ENCODE measurements at regions not wholly inside any gene's neighbourhood (a gene's known extent, or its start where the extent isn't known, plus 50 kb on each side); places are given as distances from the start of the nearest gene placed in this dataset.

DNA sequence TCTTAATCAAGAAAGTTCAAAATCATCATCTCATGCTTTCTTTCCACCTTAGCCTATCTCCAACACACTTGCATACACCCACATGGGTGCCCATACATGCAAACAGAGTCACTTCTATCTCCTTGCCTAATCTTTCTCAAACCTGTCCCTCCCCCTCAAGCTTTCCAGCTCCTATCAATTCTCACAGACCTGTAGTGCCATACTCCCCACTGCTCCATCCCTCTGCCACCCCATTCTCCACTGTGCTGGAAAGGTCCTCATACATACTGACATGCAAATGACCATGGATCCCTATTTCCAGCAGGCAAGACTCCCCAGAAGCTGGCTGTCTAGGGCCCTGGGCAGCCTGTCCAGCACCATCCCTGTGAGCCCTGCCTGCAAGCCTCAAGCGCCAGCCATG lies 320.4 kb upstream of the CCL2 start:
- TF ChIP-seq, protein P1, sequence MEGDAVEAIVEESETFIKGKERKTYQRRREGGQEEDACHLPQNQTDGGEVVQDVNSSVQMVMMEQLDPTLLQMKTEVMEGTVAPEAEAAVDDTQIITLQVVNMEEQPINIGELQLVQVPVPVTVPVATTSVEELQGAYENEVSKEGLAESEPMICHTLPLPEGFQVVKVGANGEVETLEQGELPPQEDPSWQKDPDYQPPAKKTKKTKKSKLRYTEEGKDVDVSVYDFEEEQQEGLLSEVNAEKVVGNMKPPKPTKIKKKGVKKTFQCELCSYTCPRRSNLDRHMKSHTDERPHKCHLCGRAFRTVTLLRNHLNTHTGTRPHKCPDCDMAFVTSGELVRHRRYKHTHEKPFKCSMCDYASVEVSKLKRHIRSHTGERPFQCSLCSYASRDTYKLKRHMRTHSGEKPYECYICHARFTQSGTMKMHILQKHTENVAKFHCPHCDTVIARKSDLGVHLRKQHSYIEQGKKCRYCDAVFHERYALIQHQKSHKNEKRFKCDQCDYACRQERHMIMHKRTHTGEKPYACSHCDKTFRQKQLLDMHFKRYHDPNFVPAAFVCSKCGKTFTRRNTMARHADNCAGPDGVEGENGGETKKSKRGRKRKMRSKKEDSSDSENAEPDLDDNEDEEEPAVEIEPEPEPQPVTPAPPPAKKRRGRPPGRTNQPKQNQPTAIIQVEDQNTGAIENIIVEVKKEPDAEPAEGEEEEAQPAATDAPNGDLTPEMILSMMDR (IDR thresholded peaks at IDR 0.05; ENCODE audit: low read depth, low read length): no peak
- no peak for TF ChIP-seq EZH2phosphoT487 (IDR thresholded peaks at IDR 0.05; ENCODE audit: low read depth)
- Histone ChIP-seq H3K4me2 (ENCODE audit: low read length) (no peak overlapping the region), H3K9me3 (ENCODE audit: insufficient read depth, low read length) (no peaks in the 10 kb centered on the region)

DNA sequence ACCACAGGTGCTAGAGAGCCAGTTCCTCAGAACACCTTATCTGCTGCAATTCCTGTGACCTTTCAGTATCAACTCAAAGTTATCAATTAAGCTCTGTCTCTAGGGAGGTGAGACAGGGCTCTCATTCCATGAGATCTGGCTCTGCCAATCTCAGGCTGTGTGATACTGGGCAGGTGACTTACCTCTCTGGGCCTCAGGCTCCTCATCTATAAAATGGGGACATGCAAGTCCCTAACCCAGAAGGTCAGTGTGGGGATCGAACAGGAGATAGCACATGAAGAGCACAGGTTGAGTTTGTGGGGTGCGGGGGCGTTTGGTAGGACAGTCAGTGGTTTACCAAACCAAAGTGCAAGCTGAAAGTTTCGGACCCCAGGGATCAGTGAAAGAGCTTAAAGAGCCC lies 319.3 kb upstream of the CCL2 start:
- no peak for TF ChIP-seq EZH2phosphoT487 (IDR thresholded peaks at IDR 0.05; ENCODE audit: low read depth)
- TF ChIP-seq, protein P1 (IDR thresholded peaks at IDR 0.05; ENCODE audit: low read depth, low read length): no peak
- no peaks in the 10 kb centered on the region for H3K27me3 ChIP-seq (ENCODE audit: low read depth, low read length)

More for the DNA sequence above, 320.4 kb upstream of the CCL2 start:
- Histone ChIP-seq H3K4me1 (ENCODE audit: low read length) (peaks cover 30% of the 10 kb centered on the region), H3K27me3 (ENCODE audit: low read depth, low read length) (no peaks in the 10 kb centered on the region), H3K36me3 (replicated peaks; ENCODE audit: low read depth, low read length) (no peaks in the 10 kb centered on the region), H3K27ac (ENCODE audit: low read length) (no peak overlapping the region), H3K79me2 (ENCODE audit: low read length) (no peaks in the 10 kb centered on the region), H2AFZ (ENCODE audit: low read depth, low read length) (no peak overlapping the region), H3K9ac (ENCODE audit: low read length) (no peak overlapping the region), H3K4me3 (ENCODE audit: low read length) (no peak overlapping the region), H4K20me1 (ENCODE audit: insufficient read depth, low read length) (no peaks in the 10 kb centered on the region)

DNA sequence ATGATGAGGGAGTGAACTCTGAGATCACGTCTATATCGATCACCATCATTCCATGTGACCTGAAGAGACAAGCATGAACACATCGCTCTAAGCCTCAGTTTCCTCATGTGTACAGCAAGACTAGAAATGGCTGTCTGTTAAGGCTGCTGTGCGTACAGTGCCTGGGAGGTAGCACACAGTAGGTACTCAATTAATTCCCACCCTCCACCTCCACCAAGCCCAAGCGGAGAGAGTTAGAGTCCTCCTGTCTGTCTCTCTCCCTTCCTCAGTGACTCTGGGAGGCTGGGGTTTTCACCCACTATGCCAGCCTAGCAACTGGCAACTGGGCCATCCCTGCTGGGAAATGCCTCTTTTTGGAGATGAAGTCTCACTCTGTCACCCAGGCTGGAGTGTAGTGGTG lies 318.3 kb upstream of the CCL2 start:
- Histone ChIP-seq H3K36me3 (replicated peaks; ENCODE audit: low read depth, low read length) (no peaks in the 10 kb centered on the region), H3K4me2 (ENCODE audit: low read length) (no peak overlapping the region), H3K9me3 (ENCODE audit: insufficient read depth, low read length) (no peaks in the 10 kb centered on the region), H3K4me3 (ENCODE audit: low read length) (no peak overlapping the region), H3K27me3 (ENCODE audit: low read depth, low read length) (no peaks in the 10 kb centered on the region), H3K27ac (ENCODE audit: low read length) (no peak overlapping the region), H3K9ac (ENCODE audit: low read length) (no peak overlapping the region), H3K79me2 (ENCODE audit: low read length) (no peaks in the 10 kb centered on the region), H3K4me1 (ENCODE audit: low read length) (peaks cover 10% of the 10 kb centered on the region), H2AFZ (ENCODE audit: low read depth, low read length) (no peak overlapping the region), H4K20me1 (ENCODE audit: insufficient read depth, low read length) (no peaks in the 10 kb centered on the region)
- TF ChIP-seq EZH2phosphoT487 (IDR thresholded peaks at IDR 0.05; ENCODE audit: low read depth): no peak
- TF ChIP-seq, protein P1 (IDR thresholded peaks at IDR 0.05; ENCODE audit: low read depth, low read length): no peak

More for the DNA sequence above, 319.3 kb upstream of the CCL2 start:
- Histone ChIP-seq H3K9ac (ENCODE audit: low read length) (no peak overlapping the region), H3K36me3 (replicated peaks; ENCODE audit: low read depth, low read length) (no peaks in the 10 kb centered on the region), H3K4me1 (ENCODE audit: low read length) (peaks cover 19% of the 10 kb centered on the region), H4K20me1 (ENCODE audit: insufficient read depth, low read length) (no peaks in the 10 kb centered on the region), H3K9me3 (ENCODE audit: insufficient read depth, low read length) (no peaks in the 10 kb centered on the region), H3K27ac (ENCODE audit: low read length) (no peak overlapping the region), H3K79me2 (ENCODE audit: low read length) (no peaks in the 10 kb centered on the region), H3K4me3 (ENCODE audit: low read length) (no peak overlapping the region), H3K4me2 (ENCODE audit: low read length) (no peak overlapping the region), H2AFZ (ENCODE audit: low read depth, low read length) (no peak overlapping the region)

DNA sequence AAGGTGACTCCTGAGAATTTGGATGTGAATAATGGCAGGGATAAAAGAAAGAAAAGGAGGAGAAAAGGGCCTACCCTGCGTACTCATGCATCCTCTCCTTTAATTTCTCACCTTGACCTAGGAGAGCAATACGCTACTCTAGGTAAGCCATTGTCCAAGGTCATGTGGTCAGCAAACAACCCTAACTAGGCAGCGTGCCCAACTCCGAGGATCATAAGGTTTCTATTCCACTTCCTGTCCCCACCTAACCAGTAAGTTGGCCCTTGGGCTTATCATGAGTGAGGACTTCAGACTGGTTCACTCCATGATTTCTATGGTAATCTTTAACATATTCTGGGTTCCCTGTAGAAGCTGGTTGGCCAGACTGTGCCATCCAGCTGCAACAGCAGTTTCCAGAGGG lies 315.1 kb upstream of the CCL2 start:
- H3K27me3 ChIP-seq (ENCODE audit: low read depth, low read length): no peaks in the 10 kb centered on the region
- no peaks in the 10 kb centered on the region for H3K9me3 ChIP-seq (ENCODE audit: insufficient read depth, low read length)
- TF ChIP-seq EZH2phosphoT487 (IDR thresholded peaks at IDR 0.05; ENCODE audit: low read depth): no peak
- TF ChIP-seq, protein P1 (IDR thresholded peaks at IDR 0.05; ENCODE audit: low read depth, low read length): no peak
- no peak overlapping the region for H3K4me3 ChIP-seq (ENCODE audit: low read length)
- no peaks in the 10 kb centered on the region for H3K4me1 ChIP-seq (ENCODE audit: low read length)
- H4K20me1 ChIP-seq (ENCODE audit: insufficient read depth, low read length): no peaks in the 10 kb centered on the region
- no peak overlapping the region for H2AFZ ChIP-seq (ENCODE audit: low read depth, low read length)
- no peaks in the 10 kb centered on the region for H3K79me2 ChIP-seq (ENCODE audit: low read length)
- no peaks in the 10 kb centered on the region for H3K36me3 ChIP-seq (replicated peaks; ENCODE audit: low read depth, low read length)
- H3K9ac ChIP-seq (ENCODE audit: low read length): no peak overlapping the region
- H3K4me2 ChIP-seq (ENCODE audit: low read length): no peak overlapping the region
- no peak overlapping the region for H3K27ac ChIP-seq (ENCODE audit: low read length)

All from OCI-LY3 (cell line).